Prostate gland (tissue), 2 donors: ENCODE measurements at regions not wholly inside any gene's neighbourhood (a gene's known extent, or its start where the extent isn't known, plus 50 kb on each side); places are given as distances from the start of the nearest gene placed in this dataset.

Experiments
- DNase-seq: peaks from one replicate; pipeline ENCODE4 v3.0.0-alpha.2; 2019; ENCODE audit warnings: low spot score
- H3K27ac ChIP-seq, 2 donors: fragments of 200-600 bp; sonication (generic); 2 replicates each; pipeline ENCODE4 v1.5.1; 2017 to 2019
- H3K27me3 ChIP-seq: fragments of 200-600 bp; sonication (generic); replicated peaks from 2 replicates; pipeline ENCODE4 v1.5.1; 2019; ENCODE audit not compliant: insufficient read depth
- H3K36me3 ChIP-seq, 2 donors: fragments of 200-600 bp; sonication (generic); 1 replicate in 1 of 2; 2 replicates in 1 of 2; pipeline versions ENCODE4 v1.5.1 to v1.8.1; 2017 to 2019
- H3K4me1 ChIP-seq: fragments of 200-600 bp; sonication (generic); replicated peaks from 2 replicates; pipeline ENCODE4 v1.5.1; 2019
- H3K4me3 ChIP-seq, 2 donors: fragments of 200-600 bp; sonication (generic); 2 replicates each; pipeline ENCODE4 v1.5.1; 2017 to 2019
- H3K9me3 ChIP-seq: fragments of 200-600 bp; sonication (generic); 2 replicates; pipeline ENCODE4 v1.5.1; 2017
- CTCF ChIP-seq, 4 experiments: fragments of 200-600 bp in 2 of 4; fragments of 450-650 bp in 2 of 4; sonication (generic) in 2 of 4; IDR thresholded peaks; 1 replicate in 3 of 4; 2 replicates in 1 of 4; pipeline ENCODE4 v1.5.1; 2016 to 2019; ENCODE audit warnings: antibody characterized with exemption in 4 of 4, mild to moderate bottlenecking in 2 of 4, moderate library complexity in 2 of 4
- POLR2A ChIP-seq: fragments of 450-650 bp; IDR thresholded peaks from one replicate; pipeline ENCODE4 v1.6.1; 2016; ENCODE audit warnings: antibody characterized with exemption, mild to moderate bottlenecking
- POLR2AphosphoS5 ChIP-seq: sonication (generic); formaldehyde crosslinking; IDR thresholded peaks from one replicate; pipeline ENCODE4 v1.6.1; 2017; ENCODE audit warnings: antibody characterized with exemption
- WGBS: methylation state at CpG from one replicate; pipeline ENCODE4 v1.1.5; 2018; 5-methylcytosine and 5-hydroxymethylcytosine counted together
- intact Hi-C: fragments of 100-400 bp; cut with DNase I; formaldehyde crosslinking; loops from one replicate; pipeline ENCODE4 v1.14.2; 2022

DNA sequence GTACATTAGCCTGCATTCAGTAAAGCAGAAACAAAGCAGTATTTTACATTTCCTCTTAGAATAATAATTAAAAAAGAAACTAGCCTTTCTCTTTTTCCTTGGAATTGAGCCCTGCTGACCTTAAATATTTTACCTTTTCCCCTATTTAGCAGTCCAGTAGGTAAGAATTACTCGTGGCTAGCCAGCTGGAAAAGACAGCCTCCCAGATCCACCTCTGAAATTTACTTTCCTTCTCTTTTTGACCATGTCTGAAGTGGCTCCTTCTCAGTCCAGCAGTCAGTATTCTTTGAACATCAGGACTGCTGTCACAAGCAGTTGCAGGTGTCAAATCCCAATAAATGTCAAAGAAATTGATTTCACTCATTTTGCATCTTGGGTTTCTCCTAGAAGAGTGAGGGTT, 311.5 kb upstream of the DCBLD2 start:
- 16% methylated on average over 1 of the region's 1 CpG for WGBS
- no peaks in the 10 kb centered on the region for H3K36me3 ChIP-seq
- intact Hi-C loops = no loop called here
- DNase-seq = no peak
- H3K27me3 ChIP-seq = no peaks in the 10 kb centered on the region
- H3K4me3 ChIP-seq = no peak overlapping the region
- no peaks in the 10 kb centered on the region for H3K4me1 ChIP-seq
- H3K27ac ChIP-seq = no peak overlapping the region
- no peaks in the 10 kb centered on the region for H3K9me3 ChIP-seq
- TF ChIP-seq POLR2AphosphoS5 = no peak
- no peak for TF ChIP-seq CTCF (IDR thresholded peaks at IDR 0.05)
- no peak for TF ChIP-seq POLR2A

DNA sequence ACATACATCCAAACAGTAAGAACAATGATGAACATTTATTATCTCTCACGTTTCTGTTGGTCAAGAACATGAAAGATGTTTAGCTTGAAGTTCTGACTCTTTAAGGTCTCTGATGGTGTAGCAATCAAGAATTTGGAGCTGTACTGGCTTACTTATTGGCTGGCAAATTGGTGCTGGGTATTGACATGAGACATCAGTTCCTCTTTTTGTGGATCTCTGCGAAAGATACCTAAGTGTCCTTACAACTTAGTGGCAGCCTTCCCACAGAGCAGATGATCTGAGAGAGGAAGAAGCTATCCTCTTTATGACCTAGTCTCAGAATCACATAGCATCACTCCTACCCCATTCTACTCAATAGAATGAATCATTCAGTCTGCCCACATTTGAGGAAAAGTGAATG, 309.8 kb upstream of the DCBLD2 start:
- intact Hi-C loops = no loop called here
- no peak for DNase-seq
- TF ChIP-seq POLR2A (no peak), POLR2AphosphoS5 (no peak), CTCF (IDR thresholded peaks at IDR 0.05) (no peak)
- Histone ChIP-seq H3K36me3 (no peaks in the 10 kb centered on the region), H3K4me3 (no peak overlapping the region), H3K4me1 (no peaks in the 10 kb centered on the region), H3K27ac (no peak overlapping the region), H3K27me3 (no peaks in the 10 kb centered on the region), H3K9me3 (no peaks in the 10 kb centered on the region)
- WGBS = 90% methylated on average over 2 of the region's 2 CpGs

DNA sequence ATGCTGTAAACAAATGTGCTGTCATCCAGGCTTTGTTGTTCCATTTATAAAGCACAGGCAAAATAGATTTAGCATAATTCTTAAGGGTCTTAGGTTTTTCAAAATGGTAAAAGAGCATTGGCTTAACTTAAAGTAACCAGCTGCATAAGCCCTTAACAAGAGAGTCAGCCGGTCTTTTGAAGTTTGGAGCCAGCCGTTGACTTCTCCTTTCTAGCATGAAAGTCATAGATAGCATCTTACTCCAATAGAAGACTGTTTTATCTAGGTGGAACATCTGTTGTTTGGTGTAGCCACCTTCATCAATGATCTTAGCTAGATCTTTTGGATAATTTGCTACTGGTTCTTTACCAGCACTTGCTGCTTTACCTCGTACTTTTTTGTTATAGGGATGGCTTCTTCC, 297.5 kb upstream of the DCBLD2 start:
- no peak overlapping the region for H3K27ac ChIP-seq
- 64% methylated on average over 3 of the region's 3 CpGs for WGBS
- H3K9me3 ChIP-seq = no peaks in the 10 kb centered on the region
- DNase-seq = no peak
- TF ChIP-seq POLR2A (no peak), POLR2AphosphoS5 (no peak), CTCF (IDR thresholded peaks at IDR 0.05) (no peak)
- no peaks in the 10 kb centered on the region for H3K36me3 ChIP-seq
- intact Hi-C loops = no loop called here
- H3K4me3 ChIP-seq = no peak overlapping the region
- no peaks in the 10 kb centered on the region for H3K27me3 ChIP-seq
- no peaks in the 10 kb centered on the region for H3K4me1 ChIP-seq

GRCh38 chr3:99191186-99191585, 289.7 kb upstream of the DCBLD2 start:
- no peaks in the 10 kb centered on the region for H3K36me3 ChIP-seq
- no peaks in the 10 kb centered on the region for H3K9me3 ChIP-seq
- intact Hi-C loops = no loop called here
- H3K4me3 ChIP-seq = no peak overlapping the region
- H3K4me1 ChIP-seq = no peaks in the 10 kb centered on the region
- DNase-seq = no peak
- H3K27ac ChIP-seq = no peak overlapping the region
- no peaks in the 10 kb centered on the region for H3K27me3 ChIP-seq
- TF ChIP-seq POLR2AphosphoS5 (no peak), POLR2A (no peak), CTCF (IDR thresholded peaks at IDR 0.05) (no peak)
- WGBS = 79% methylated on average over 3 of the region's 3 CpGs

DNA sequence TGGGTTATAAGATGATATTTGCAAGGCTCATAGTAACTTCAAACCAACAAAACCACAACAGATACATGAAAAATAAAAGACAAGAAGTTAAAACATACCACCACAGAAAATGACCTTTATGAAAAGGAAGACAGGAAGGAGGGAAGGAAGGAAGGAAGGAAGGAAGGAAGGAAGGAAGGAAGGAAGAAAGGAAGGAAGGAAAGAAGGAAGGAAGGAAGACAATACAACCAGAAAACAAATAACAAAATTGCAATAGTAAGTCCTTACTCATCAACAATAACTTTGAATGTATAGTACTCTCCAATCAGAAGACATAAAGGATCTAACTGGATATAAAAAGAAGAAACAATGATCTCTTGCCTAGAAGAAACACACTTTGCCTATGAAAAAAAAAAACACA, 287.4 kb upstream of the DCBLD2 start:
- no peak overlapping the region for H3K27ac ChIP-seq
- no peaks in the 10 kb centered on the region for H3K9me3 ChIP-seq
- DNase-seq = no peak
- TF ChIP-seq CTCF (IDR thresholded peaks at IDR 0.05) = no peak
- TF ChIP-seq POLR2A = no peak
- no peak for TF ChIP-seq POLR2AphosphoS5
- no peaks in the 10 kb centered on the region for H3K27me3 ChIP-seq
- H3K4me3 ChIP-seq = no peak overlapping the region
- intact Hi-C loops = no loop called here
- no peaks in the 10 kb centered on the region for H3K4me1 ChIP-seq
- H3K36me3 ChIP-seq = no peaks in the 10 kb centered on the region
